GM18498 (cell line): ENCODE measurements at regions not wholly inside any gene's neighbourhood (a gene's known extent, or its start where the extent isn't known, plus 50 kb on each side); places are given as distances from the start of the nearest gene placed in this dataset.
"Not testable (repeated sequence)": the region's sequence is repeated elsewhere in the genome, so short reads cannot be mapped to it uniquely, and the experiment has no call there.

Source experiments
- ATAC-seq: cut with Tn5 transposase; IDR thresholded peaks from one replicate; pipeline ENCODE4 v1.9.1; 2021; ENCODE audit warnings: mild to moderate bottlenecking, moderate library complexity; ENCODE audit not compliant: unreplicated experiment

GRCh38 chr13:23947893-23948292, 50.6 kb upstream of the C1QTNF9B start:
- no peak for ATAC-seq

- no peak for ATAC-seq
These were observed 51.9 kb upstream of the C1QTNF9B start for GRCh38 chr13:23949200-23949599.

- ATAC-seq, result no peak
These were observed 52.4 kb upstream of the C1QTNF9B start for GRCh38 chr13:23949736-23950135.

DNA sequence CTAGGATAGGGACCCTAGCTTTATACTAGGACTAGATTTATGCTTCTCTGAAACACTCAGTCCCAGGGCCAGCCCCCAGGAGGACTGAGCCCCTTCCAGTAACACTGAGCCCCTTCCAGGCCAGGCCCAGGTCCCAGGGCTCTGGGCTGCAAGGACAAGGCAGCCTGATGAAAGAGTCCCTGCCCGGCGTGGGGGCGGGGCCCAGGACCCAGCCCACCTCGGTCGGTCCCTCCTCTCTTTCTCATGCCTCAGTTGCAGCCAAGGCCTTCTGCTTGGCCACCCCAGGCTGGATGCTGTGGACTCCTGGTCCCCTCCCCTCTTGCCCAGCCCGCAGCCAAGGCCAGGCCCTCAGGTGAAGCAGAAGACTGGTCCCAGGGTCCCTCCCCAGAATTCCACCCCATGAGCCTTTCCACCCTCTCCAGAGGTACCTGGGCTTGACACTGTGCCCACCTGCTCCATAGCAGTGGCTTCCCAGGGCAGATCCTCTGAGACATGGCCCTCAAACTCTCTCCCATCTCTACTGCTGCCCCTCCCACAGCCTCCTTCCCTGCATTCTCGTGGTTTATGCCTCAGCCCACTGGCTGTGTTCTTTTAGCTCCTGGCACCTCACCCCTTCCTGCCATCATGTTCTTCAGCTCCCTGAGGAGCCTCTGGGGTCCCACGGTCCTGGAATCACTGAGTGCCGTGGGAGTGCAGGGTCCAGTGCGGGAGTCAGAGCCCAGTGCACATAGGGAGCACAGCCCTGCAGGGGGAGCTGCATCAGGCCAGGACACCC, 53.6 kb upstream of the C1QTNF9B start:
- ATAC-seq, result no peak

GRCh38 chr13:23952796-23953195, 55.5 kb upstream of the C1QTNF9B start:
- ATAC-seq, result no peak

- ATAC-seq, result no peak
These were observed 56.7 kb upstream of the C1QTNF9B start for GRCh38 chr13:23953860-23954512.

- no peak for ATAC-seq
These were observed 57.8 kb upstream of the C1QTNF9B start for GRCh38 chr13:23955064-23955463.

DNA sequence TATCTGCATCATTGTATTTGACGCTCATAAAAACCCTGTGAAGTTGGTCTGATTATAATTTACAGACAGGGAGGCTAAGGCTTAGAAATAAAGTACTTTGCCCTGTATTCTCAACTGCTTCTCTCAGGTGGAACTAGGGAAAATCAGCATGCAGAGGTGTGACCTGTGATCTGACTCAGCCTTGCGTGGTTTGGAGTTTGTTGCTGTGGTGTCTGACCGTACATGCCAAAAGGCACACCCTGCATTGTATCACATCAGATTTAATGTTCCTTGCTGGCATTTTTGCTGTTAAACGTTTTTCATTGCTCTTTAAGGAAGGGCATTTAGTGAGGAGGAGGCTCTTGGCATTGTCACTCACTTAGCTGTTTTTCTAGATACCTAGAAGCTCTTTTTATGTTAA, 58.8 kb upstream of the C1QTNF9B start:
- no peak for ATAC-seq

DNA sequence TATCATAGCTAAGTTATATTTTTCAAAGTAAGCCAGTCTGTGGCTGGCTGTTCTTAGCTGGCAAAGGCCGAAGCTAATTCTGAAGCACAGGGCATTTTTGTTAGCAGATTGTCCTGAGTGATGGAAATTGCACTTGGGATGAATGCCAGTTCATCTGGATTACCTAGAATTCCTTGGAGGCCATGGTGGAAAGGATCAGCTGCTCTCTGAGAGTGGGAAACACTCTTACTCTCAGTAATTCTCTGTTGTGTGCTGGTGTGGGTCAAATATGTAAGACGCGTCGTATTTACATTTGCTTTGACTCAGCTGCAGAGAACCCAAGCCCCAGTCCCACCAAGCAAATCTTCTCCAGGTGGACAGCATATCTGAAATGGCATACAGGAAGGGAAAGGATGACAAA, 60.7 kb upstream of the C1QTNF9B start:
- ATAC-seq, result no peak

- ATAC-seq, result no peak
These were observed 62.0 kb upstream of the C1QTNF9B start for GRCh38 chr13:23959231-23959862.

DNA sequence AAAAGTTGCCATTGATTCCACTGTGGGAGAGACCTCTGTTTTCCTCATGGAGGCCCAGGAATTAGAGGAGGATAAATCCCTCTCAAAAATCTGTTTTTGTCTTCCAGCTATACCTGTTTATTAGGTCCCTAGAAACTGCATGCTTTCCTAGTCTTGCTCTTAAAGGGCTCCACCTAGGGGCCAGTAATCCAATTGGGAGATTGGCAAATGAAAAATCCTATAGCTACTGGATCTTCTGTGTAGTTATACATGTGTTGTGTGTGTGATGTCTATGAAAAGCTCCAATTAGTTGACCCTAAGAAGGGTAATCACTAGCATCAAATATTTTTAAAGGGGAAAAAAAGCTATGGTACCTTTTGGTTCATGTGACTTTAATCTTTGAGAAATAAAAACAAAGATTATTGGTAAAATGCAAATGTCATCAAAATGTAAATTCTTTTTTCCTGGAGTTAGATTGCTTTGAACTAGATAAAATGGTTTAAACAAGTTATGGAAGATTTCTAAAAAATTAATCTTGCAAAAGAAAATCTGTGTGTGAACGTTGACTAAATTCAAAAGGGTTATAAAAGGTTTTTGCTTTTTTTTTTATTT, 63.4 kb upstream of the C1QTNF9B start:
- no peak for ATAC-seq

DNA sequence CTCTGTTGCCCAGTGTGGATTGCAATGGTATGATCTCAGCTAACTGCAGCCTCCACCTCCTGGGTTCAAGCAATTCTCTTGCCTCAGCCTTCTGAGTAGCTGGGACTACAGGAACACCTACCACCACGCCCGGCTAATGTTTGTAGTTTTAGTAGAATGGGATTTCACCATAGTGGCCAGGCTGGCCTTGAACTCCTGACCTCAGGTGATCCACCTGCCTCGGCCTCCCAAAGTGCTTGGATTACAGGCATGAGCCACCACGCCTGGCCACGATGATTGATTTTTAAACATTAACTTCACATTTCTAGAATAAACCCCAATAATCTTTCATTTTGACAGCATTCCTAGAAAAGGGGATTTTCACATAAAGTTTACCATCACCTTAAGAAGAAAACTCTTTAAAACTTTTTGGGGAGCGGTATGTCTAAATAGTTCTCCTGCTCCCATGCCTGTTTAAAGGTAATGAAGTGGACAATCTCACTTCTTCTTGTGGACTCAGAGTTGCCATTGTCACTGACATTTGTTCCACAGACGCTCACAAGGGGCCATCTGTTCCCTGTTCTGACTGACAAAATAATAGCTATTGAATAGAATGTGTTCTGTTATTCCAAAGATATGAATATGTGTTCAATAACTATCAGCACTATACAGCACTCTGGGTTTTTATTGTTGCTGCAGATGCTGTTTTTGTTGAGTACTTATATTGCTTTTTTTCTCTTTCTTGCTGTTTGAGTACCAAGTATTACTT, 66.1 kb upstream of the C1QTNF9B start:
- ATAC-seq, result no peak

GRCh38 chr13:23963947-23964346, 66.6 kb upstream of the C1QTNF9B start:
- ATAC-seq, result no peak

DNA sequence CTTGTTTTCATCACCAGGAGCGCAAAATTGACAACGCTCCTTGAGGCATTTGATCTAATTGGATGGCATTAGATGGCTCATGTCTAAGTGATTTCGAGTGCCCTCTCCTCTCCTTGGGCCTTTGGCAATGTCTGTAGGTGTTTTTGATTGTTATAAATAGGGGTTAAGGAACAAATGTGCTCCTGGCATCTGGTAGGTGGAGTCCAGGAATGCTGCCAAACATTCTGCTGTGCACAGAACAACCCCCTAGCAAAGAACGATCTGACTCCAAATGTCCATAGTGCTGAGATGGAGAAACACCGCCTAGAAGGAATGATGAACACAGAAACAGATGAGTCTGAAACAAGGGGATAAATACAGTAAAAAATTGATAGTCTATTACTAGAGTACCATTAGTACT, 68.0 kb upstream of the C1QTNF9B start:
- ATAC-seq, result no peak

- ATAC-seq, result no peak
These were observed 69.0 kb upstream of the C1QTNF9B start for GRCh38 chr13:23966221-23966690.

DNA sequence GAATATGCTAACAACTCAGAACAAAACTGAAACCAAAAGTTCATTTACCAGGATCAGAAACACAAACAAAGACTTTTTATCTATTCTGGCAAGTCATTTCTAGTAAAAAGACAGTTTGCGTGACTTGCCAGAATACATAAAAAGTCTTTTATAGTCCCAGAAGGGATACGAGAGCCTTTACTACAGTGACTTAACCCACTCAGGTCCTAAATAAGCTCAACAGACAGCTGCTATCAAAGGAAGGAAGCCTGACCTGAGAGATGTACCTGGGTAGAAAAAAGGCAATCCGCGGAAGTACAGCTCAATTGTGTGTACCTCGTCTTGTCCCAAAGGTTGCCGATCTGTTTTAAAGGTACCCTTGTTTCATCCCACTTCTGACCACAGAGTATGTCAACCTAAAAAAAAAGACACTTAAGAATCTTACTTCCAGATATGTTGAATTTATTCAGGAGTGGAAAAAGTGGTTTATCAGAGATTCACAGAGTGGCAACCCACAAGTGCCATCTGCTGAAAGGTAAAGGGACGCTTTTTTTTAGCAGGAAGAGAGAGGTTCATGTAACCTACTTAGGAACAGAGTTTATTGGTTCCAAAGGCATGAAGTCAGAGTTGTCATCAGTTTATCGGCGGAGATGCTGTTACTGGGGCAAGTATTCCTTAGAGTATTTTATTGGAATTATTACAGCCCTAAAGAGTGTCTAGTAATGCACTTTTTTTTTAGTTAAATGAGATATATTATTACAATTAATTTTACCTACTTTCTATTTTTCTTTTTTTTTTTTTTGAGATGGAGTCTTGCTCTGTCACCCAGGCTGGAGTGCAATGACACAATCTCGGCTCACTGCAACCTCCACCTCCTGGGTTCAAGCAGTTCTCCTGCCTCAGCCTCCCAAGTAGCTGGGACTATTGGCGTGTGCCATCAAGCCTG, 69.7 kb upstream of the C1QTNF9B start:
- peak; percentile 57 for ATAC-seq

DNA sequence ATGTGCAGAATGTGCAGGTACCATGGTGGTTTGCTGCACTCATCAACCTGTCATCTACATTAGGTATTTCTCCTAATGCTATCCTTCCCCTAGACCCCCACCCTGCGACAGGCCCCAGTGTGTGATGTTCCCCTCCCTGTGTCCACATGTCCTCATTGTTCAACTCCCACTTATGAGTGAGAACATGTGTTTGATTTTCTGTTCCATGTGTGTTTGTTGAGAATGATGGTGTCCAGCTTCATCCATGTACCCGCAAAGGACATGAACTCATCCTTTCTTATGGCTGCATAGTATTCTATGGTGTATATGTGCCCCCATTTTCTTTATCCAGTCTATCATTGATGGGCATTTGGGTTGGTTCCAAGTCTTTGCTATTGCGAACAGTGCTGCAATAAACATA, 70.5 kb upstream of the C1QTNF9B start:
- ATAC-seq, result not testable (repeated sequence)

DNA sequence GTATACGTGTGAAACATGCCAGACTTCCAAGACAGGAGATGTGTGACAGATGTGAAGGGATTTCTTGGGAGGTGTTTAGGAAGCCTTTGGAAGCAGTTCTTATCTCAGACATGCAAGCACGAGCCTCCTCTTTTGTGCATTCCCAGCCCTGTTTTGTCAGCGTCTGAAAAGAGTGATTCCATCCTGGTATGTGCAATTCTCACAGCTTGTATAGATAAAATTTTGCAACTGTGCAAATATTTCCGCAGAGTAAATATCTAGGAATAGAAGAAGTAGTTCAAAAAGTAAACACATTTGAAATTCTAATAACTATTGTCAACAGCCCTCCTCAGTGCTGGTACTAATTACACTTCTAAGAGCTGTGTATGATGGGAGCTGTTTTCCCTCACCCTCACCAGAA, 72.3 kb upstream of the C1QTNF9B start:
- ATAC-seq, result no peak

GRCh38 chr13:23979361-23980159, 82.3 kb upstream of the C1QTNF9B start:
- ATAC-seq, result peak; percentile 55
